B cell (primary cell): ENCODE measurements at regions not wholly inside any gene's neighbourhood (a gene's known extent, or its start where the extent isn't known, plus 50 kb on each side); places are given as distances from the start of the nearest gene placed in this dataset.

Experiments used
- EZH2 ChIP-seq: IDR thresholded peaks from 2 replicates; pipeline ENCODE4 v1.6.1; 2012; ENCODE audit warnings: borderline replicate concordance, low read depth, mild to moderate bottlenecking, moderate library complexity, low read length; ENCODE audit not compliant: insufficient read depth, poor library complexity, severe bottlenecking
- TF ChIP-seq, protein P1 (sequence below): fragments of 200-600 bp; IDR thresholded peaks from one replicate; pipeline ENCODE4 v1.8.0; 2022; ENCODE audit warnings: antibody characterized with exemption, mild to moderate bottlenecking

DNA sequence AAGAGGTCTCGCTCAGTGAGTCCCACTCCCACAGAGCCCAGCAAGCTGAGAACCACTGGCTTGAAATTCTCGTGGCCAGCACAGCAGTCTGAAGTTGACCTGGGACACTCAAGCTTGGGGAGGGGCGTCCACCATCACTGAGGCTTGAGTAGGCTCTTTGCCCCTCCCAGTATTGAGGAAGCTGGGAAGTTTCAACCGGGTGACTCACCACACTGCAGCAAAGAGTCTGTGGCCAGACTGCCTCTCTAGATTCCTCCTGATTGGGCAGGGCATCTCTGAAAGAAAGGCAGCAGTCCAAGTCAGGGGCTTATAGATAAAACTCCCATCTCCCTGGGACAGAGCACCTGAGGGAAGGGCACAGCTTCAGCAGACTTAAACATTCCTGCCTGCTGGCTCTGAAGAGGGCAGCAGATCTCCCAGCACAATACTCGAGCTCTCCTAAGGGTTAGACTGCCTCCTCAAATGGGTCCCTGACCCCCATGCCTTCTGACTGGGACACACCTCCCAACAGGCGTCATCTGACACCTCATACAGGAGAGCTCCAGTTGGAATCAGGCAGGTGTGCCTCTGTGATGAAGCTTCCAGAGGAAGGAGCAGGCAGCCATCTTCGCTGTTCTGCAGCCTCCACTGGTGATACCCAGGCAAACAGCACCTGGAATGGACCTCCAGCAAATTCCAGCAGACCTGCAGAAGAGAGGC, 970.9 kb upstream of the LRRN3 start:
- TF ChIP-seq, protein P1, sequence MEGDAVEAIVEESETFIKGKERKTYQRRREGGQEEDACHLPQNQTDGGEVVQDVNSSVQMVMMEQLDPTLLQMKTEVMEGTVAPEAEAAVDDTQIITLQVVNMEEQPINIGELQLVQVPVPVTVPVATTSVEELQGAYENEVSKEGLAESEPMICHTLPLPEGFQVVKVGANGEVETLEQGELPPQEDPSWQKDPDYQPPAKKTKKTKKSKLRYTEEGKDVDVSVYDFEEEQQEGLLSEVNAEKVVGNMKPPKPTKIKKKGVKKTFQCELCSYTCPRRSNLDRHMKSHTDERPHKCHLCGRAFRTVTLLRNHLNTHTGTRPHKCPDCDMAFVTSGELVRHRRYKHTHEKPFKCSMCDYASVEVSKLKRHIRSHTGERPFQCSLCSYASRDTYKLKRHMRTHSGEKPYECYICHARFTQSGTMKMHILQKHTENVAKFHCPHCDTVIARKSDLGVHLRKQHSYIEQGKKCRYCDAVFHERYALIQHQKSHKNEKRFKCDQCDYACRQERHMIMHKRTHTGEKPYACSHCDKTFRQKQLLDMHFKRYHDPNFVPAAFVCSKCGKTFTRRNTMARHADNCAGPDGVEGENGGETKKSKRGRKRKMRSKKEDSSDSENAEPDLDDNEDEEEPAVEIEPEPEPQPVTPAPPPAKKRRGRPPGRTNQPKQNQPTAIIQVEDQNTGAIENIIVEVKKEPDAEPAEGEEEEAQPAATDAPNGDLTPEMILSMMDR, result no peak
- TF ChIP-seq EZH2, result no peak
